Loucy (cell line): ENCODE measurements at regions not wholly inside any gene's neighbourhood (a gene's known extent, or its start where the extent isn't known, plus 50 kb on each side); places are given as distances from the start of the nearest gene placed in this dataset.

Experiments used
- CTCF ChIP-seq: fragments of 200-600 bp; sonication (generic); conservative IDR thresholded peaks from 2 replicates; pipeline ENCODE4 v1.5.1; 2014; ENCODE audit warnings: mild to moderate bottlenecking, antibody characterized with exemption, low read length
- EZH2phosphoT487 ChIP-seq: fragments of 200-600 bp; IDR thresholded peaks from 2 replicates; pipeline ENCODE4 v1.6.1; 2018; ENCODE audit warnings: antibody characterized with exemption, mild to moderate bottlenecking, moderate library complexity, borderline replicate concordance

- TF ChIP-seq CTCF (no peak), EZH2phosphoT487 (no peak)
Measured at GRCh38 chr22:27127911-27128310, 470.5 kb downstream of the MIAT start.
